Testis (tissue), 2 donors: ENCODE measurements at regions not wholly inside any gene's neighbourhood (a gene's known extent, or its start where the extent isn't known, plus 50 kb on each side); places are given as distances from the start of the nearest gene placed in this dataset.
"Not testable (repeated sequence)": the region's sequence is repeated elsewhere in the genome, so short reads cannot be mapped to it uniquely, and the experiment has no call there.

Experiments
- CTCF ChIP-seq, 3 experiments: fragments of 450-650 bp in 2 of 3; fragments of 200-600 bp in 1 of 3; sonication (generic) in 1 of 3; IDR thresholded peaks; one replicate each; pipeline ENCODE4 v1.5.1; 2016 to 2019; ENCODE audit warnings: antibody characterized with exemption in 3 of 3, mild to moderate bottlenecking in 2 of 3, moderate library complexity in 1 of 3
- POLR2A ChIP-seq: fragments of 450-650 bp; IDR thresholded peaks from one replicate; pipeline ENCODE4 v1.6.1; 2017; ENCODE audit warnings: antibody characterized with exemption, mild to moderate bottlenecking, moderate library complexity

- not testable (repeated sequence) for TF ChIP-seq CTCF (IDR thresholded peaks at IDR 0.05); POLR2A
These were observed 87.9 kb upstream of the UXS1 start for GRCh38 chr2:106281907-106282430.
